Upper lobe of left lung (tissue), 6 donors: ENCODE measurements at regions not wholly inside any gene's neighbourhood (a gene's known extent, or its start where the extent isn't known, plus 50 kb on each side); places are given as distances from the start of the nearest gene placed in this dataset.

Experiments
- ATAC-seq, 2 donors: fragments of 200-7000 bp; cut with Tn5 transposase; one replicate each; pipeline ENCODE4 v1.9.1; 2022; ENCODE audit warnings: mild to moderate bottlenecking in 2 of 2, moderate library complexity in 2 of 2; ENCODE audit not compliant: low FRiP score in 2 of 2
- DNase-seq, 2 donors: peaks; one replicate each; pipeline ENCODE4 v3.0.0-alpha.2; 2019 to 2020
- H3K27ac ChIP-seq, 4 donors: fragments of 200-600 bp; sonication (generic); one replicate each; pipeline ENCODE4 v1.5.1; 2016 to 2019
- H3K27me3 ChIP-seq, 4 donors: fragments of 200-600 bp; sonication (generic); one replicate each; pipeline ENCODE4 v1.5.1; 2017 to 2019
- H3K36me3 ChIP-seq, 4 donors: fragments of 200-600 bp; sonication (generic); one replicate each; pipeline ENCODE4 v1.5.1; 2016 to 2019
- H3K4me1 ChIP-seq, 4 donors: fragments of 200-600 bp; sonication (generic); one replicate each; pipeline ENCODE4 v1.5.1; 2018 to 2019
- H3K4me3 ChIP-seq, 4 donors: fragments of 200-600 bp; sonication (generic); one replicate each; pipeline ENCODE4 v1.5.1; 2017 to 2019; ENCODE audit warnings: mild to moderate bottlenecking in 2 of 4, moderate library complexity in 1 of 4
- H3K9me3 ChIP-seq, 4 donors: fragments of 200-600 bp; sonication (generic); one replicate each; pipeline ENCODE4 v1.5.1; 2018 to 2019
- CTCF ChIP-seq, 6 experiments: fragments of 450-650 bp in 4 of 6; fragments of 200-600 bp in 2 of 6; sonication (generic) in 2 of 6; IDR thresholded peaks; one replicate each; pipeline ENCODE4 v1.5.1; 2016 to 2019; ENCODE audit warnings: antibody characterized with exemption in 6 of 6
- EP300 ChIP-seq, 4 donors: sonication (generic); formaldehyde crosslinking; IDR thresholded peaks; one replicate each; pipeline ENCODE4 v1.5.1; 2017; ENCODE audit warnings: antibody characterized with exemption in 4 of 4, control low read depth in 2 of 4
- POLR2A ChIP-seq, 4 donors: fragments of 450-650 bp; IDR thresholded peaks; one replicate each; pipeline ENCODE4 v1.5.1; 2016 to 2017; ENCODE audit warnings: antibody characterized with exemption in 4 of 4, mild to moderate bottlenecking in 2 of 4
- POLR2AphosphoS5 ChIP-seq, 2 donors: sonication (generic); formaldehyde crosslinking; IDR thresholded peaks; one replicate each; pipeline ENCODE4 v1.5.1; 2017; ENCODE audit warnings: antibody characterized with exemption in 2 of 2
- whole genome bisulfite sequencing, 2 donors: methylation state at CpG; one replicate each; pipeline ENCODE4 v1.1.5; 2017 to 2018; 5-methylcytosine and 5-hydroxymethylcytosine counted together
- donor health status: DM: no; HTN: no; CAD: no; lungs with moderate emphysema.
- donor health status: DM: no; HTN: yes; CAD: no; lungs with severe emphysema.

GRCh38 chr5:88659529-88660263 is 223.3 kb downstream of the MEF2C start:
- no peak for TF ChIP-seq POLR2A (IDR thresholded peaks at IDR 0.05)
- no peak for TF ChIP-seq EP300 (IDR thresholded peaks at IDR 0.05)
- TF ChIP-seq POLR2AphosphoS5 (IDR thresholded peaks at IDR 0.05): no peak
- TF ChIP-seq CTCF (IDR thresholded peaks at IDR 0.05): no peak
- ATAC-seq (peak; percentile 19 to 36), DNase-seq (peak in 1 of 2 donors; percentile 59)
- WGBS, 2 donors: 11 to 16% methylated on average over 21 to 32 of the region's 32 CpGs
- Histone ChIP-seq H3K4me3 (no peak overlapping the region), H3K9me3 (no peaks in the 10 kb centered on the region), H3K4me1 (peaks cover 11 to 21% (median 14%) of the 10 kb centered on the region in 4 donors), H3K27me3 (peaks cover 0 to 43% (median 19%) of the 10 kb centered on the region in 4 donors), H3K36me3 (no peaks in the 10 kb centered on the region), H3K27ac (no peak overlapping the region)

- DNase-seq (no peak), ATAC-seq (no peak)
- no peaks in the 10 kb centered on the region for H3K36me3 ChIP-seq
- no peak for TF ChIP-seq EP300 (IDR thresholded peaks at IDR 0.05)
- TF ChIP-seq CTCF (IDR thresholded peaks at IDR 0.05): no peak
- no peak for TF ChIP-seq POLR2AphosphoS5 (IDR thresholded peaks at IDR 0.05)
- TF ChIP-seq POLR2A (IDR thresholded peaks at IDR 0.05): no peak
- 67 to 82% methylated on average over 4 of the region's 4 CpGs for WGBS, 2 donors
- no peak overlapping the region for H3K27ac ChIP-seq
- H3K9me3 ChIP-seq: no peaks in the 10 kb centered on the region
- no peak overlapping the region for H3K4me3 ChIP-seq
- peaks cover 0 to 41% (median 19%) of the 10 kb centered on the region in 4 donors for H3K27me3 ChIP-seq
- H3K4me1 ChIP-seq: peaks cover 11 to 21% (median 14%) of the 10 kb centered on the region in 4 donors
These were observed 224.1 kb downstream of the MEF2C start for GRCh38 chr5:88658886-88659285.

- ATAC-seq (no peak), DNase-seq (no peak)
- H3K9me3 ChIP-seq: no peaks in the 10 kb centered on the region
- H3K4me3 ChIP-seq: no peak overlapping the region
- TF ChIP-seq CTCF (IDR thresholded peaks at IDR 0.05) (no peak), POLR2A (IDR thresholded peaks at IDR 0.05) (no peak), EP300 (IDR thresholded peaks at IDR 0.05) (no peak)
- peaks cover 11 to 21% (median 14%) of the 10 kb centered on the region in 4 donors for H3K4me1 ChIP-seq
- peaks cover 0 to 33% (median 19%) of the 10 kb centered on the region in 4 donors for H3K27me3 ChIP-seq
- WGBS, 2 donors: 80 to 81% methylated on average over 5 of the region's 5 CpGs
- H3K27ac ChIP-seq: no peak overlapping the region
- H3K36me3 ChIP-seq: no peaks in the 10 kb centered on the region
These were observed 224.8 kb downstream of the MEF2C start for GRCh38 chr5:88657906-88658775.

DNA sequence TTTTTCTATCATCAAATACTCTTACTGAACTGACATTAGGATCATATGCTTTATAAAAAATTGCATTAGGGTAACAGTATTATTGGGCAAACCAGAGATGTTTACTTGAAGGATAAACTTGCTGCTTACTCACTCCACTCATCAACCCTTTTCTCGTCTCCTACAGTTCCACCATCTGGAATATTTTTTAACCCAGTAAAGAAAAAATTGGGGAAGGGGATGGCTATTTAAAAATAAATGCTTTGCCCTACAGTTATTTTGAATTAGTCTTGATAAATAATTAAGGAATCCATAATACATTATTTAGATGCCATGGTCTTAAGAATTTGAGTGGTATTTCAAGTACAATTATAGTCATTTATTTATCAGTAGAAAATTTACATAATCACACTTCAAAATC is 225.8 kb downstream of the MEF2C start:
- ATAC-seq: no peak
- no peak for DNase-seq
- no peak overlapping the region for H3K4me3 ChIP-seq
- peaks cover 11 to 21% (median 14%) of the 10 kb centered on the region in 4 donors for H3K4me1 ChIP-seq
- no peak overlapping the region for H3K27ac ChIP-seq
- TF ChIP-seq EP300 (IDR thresholded peaks at IDR 0.05) (no peak), POLR2A (IDR thresholded peaks at IDR 0.05) (no peak), CTCF (IDR thresholded peaks at IDR 0.05) (no peak), POLR2AphosphoS5 (IDR thresholded peaks at IDR 0.05) (no peak)
- H3K27me3 ChIP-seq: peaks cover 0 to 26% (median 19%) of the 10 kb centered on the region in 4 donors
- WGBS, 2 donors: 36 to 59% methylated on average over 1 of the region's 1 CpG
- no peaks in the 10 kb centered on the region for H3K9me3 ChIP-seq
- H3K36me3 ChIP-seq: no peaks in the 10 kb centered on the region
